HG03565 (cell line): ENCODE measurements at regions not wholly inside any gene's neighbourhood (a gene's known extent, or its start where the extent isn't known, plus 50 kb on each side); places are given as distances from the start of the nearest gene placed in this dataset.
A peak's percentile ranks its signal among the peaks of the same experiment; 100 is the strongest.

Experiments used
- ATAC-seq: cut with Tn5 transposase; IDR thresholded peaks from one replicate; pipeline ENCODE4 v1.9.1; 2021; ENCODE audit warnings: mild to moderate bottlenecking, moderate library complexity; ENCODE audit not compliant: unreplicated experiment

DNA sequence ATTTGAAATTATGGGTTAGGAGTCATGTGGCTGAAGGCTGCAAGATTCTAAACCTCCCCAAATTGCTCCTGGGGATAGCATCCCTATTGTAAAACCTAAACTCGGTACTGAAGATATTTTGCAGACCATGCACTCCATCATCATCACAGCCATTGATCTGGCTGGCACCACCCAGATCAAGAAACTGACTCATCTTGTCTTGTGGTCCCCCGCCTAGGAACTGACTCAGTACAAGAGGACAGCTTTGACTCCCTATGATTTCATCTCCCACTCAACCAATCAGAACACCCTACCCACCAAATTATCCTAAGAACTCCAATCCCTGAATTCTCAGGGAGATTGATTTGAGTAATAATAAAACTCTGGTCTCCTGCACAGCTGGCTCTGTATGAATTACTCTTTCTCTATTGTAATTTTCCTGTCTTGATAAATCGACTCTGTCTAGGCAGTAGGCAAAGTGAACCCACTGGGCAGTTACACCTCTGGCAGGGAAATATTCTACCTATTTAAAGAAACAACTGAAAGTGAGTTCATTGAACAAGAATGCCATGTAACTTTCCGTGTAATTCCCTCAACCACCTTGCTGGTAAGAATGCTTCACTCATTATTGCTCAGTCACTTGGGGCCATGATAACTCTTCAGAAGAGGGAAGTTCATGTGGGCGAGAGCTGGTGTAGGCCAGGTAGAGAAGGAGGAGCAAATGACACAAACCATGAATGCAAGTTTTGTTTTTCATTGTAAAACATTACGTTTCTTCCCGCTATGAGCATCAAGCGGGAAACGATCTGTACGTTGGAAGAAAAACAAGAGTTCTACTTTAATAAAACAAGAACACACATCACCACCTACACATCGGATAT is 602.9 kb upstream of the ARID1B start:
- ATAC-seq: no peak

DNA sequence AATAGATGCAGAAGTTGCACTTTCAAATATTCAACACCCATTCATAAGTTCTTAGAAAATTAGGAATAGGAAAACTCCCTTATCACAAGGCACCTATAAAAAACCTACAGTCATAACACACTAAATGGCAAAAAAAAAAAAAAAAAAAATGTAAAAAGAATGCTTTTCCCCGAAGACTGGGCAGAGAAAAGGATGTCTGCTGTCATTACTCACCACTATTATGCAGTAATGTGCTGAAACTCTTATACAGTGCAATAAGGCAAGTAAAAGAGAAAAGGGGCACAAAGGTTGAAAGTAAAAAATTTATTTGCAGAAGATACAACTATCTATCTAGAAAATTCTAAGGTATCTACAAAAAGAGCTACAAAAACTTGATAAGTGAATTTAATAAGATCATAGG is 607.8 kb upstream of the ARID1B start:
- ATAC-seq: no peak

DNA sequence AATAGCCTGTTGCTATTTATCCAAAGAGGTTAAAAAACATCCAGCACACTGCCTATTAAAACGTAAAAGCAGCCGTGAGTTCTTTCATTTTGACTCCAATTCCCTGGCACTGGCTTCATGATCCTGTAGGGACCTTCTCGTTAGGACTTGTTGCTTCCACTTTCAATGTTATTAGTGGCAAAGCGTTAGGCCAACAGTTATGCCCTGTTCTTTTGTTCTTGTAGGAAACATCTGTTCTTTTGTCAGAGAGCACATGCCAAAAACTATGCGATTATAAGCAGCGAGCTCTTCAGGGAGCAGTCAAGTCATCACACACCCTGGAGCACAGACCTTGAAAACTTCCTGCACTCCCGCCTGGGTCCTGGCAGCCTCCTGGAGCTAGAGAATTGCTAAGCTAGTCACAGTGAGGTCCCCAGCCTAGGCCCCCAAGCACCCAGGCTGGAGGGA is 609.5 kb upstream of the ARID1B start:
- no peak for ATAC-seq

DNA sequence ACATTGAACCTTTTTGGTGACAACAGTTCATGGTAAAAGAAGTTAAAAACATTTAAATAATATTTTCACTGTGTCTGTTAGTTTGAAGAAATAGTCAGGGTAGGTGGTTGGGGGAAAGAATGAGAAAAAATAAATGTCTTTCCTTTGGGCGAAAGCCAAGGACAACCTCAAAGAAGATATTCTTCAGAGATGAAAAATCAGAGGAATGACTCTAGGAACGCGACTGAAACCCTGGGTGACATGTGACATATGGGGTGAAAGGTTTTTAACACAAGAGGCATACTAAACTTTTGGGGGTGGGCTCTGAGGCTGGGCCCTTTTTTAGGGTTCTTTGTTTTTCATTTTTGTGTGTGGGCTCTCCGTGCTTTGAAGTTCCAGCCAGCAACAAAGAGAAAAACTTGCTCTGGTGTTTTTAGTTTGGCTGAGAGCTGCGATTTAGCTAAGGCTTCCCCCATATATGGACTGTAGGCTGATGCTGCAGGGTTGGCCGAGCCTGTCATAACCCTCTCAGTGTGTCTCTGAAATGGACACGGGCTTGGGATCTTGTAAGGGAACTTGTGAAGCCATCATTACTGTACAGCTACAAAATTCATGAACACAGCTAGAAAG is 610.1 kb upstream of the ARID1B start:
- no peak for ATAC-seq

DNA sequence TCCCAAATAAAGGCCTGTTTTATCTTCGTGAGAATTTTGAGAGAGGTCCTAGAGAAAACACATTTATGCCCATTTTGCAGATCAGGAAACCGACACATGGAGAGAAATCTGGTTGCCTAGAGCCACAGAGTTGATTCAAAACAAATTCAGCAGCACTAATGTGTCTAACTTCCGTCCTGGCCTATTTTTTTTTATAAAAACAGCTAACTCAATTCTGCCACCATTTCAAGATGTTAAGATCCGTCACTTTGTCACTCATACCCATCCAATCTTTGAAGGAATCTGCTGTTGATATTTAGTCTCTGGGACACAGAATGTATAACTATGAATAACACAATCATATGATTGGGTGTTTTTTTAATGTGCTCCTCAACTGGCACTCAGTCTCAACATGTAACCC is 611.1 kb upstream of the ARID1B start:
- no peak for ATAC-seq

DNA sequence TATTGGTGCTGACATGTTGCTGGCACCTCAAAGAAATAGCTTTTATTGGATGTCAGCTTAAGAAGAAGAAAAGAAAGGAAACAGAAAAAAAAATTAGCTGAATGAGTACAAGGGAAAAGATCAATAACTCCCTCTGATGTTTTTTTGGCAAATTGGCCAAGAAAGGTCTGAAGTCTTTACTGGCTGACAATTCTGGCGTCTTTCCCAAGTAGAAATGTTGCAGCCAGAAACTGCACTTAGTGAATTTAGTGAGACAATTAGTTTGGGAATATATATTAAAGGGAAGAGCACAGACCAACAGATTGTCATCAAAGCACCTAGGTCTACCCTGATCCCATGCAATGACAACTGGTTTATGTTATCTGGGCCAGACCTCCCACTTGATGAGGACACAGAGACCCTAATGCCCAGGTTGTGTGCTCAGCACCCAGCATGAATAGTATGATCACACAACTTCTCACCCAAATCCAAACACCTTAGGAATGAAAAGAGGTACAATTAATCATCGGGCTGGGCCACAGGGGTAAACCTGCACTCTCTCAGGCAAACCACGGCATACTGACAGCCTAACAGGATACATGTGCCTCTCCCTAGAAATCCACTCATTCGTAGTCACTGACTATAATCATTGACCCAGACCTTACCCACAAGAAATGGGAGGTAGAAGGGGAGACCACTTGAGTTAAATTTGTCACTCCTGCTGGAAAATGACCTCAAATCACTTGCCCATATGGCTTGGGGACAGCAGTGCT is 612.3 kb upstream of the ARID1B start:
- ATAC-seq: no peak

DNA sequence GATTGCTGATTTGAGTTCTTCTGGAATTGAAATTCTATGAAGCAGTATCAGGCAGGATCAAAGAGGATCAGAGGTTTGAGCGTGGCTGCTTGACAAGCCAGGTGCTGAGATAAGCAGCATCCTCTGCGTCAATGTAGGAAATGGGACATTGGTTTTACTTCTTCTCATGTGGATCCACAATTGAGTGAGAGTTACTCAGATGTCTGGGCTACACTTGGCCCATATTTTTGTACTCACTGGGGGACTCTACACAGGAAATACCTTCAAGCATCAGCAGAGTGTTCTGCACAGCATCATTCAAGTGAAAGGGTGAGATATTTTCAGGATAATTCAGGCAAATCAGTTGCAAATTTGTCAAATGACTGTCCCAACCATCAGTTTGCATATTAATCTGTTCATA is 613.9 kb upstream of the ARID1B start:
- ATAC-seq: no peak

DNA sequence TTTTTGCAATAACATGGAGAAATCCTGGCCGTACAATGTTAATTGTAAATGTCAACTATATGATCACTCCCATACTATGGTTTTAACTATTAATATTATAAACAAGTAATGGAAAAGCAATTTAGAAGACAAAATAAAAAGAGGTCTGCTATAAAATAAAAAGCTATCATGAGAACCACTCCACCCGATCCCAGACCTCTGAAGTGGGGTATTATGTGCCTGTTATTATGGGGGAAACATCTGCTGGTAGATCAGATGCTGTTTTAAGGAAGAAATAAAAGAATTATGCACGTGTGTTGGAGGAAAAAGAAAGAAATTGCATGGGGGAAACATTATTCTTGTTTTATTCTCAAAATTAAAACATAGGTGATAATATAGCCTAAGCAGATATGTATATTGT is 615.7 kb upstream of the ARID1B start:
- no peak for ATAC-seq

DNA sequence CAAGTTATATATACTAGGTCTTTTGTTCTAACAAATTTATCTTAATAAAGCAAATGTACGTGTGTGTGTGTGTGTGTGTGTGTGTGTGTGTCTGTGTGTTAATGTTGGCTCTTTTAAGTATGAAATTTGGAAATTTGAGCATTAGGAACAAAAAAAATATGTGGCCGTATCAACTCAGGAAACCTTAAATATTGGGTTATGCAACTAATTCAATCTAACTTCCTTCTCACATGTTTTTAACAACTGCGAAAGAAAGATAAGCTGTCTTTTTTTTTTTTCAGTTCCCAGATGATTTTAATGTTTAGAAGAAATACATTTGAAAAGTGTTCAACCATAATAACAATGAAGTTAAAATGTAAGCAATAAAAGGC is 616.4 kb upstream of the ARID1B start:
- ATAC-seq: no peak

DNA sequence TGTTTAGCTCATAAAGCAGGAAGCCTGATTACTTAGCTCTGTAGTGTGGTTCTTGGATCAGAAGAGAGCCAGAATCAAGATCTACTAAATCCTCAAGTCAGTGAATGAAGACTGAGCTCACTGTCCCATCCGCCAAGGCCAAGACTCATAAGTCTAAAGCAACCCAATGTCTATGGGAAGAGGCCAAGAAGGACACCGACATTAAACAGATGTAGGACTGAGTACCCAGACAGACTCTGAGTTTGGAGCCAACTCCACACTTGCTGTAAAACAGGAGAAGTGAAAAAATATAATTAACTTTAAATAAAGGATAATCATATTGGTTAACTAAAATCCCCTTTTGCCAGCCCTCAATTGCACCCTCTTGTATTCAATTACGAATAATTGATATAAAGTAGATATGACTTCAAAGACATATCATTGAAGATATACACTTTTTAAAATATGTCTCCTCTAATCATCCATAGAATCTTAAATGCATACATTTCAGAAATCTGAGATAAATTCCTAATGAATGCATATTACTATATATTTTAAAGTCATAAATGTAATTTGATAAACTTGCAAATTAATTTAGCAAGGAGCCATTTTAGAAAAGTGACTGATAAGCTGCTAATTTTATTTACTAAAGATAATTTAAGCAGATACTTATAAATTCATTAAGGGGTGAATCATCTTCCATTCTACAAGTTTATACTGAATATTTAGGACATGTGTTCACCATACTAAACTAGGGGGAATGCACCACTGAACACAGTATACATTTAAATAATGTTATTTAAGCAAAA is 617.0 kb upstream of the ARID1B start:
- no peak for ATAC-seq

DNA sequence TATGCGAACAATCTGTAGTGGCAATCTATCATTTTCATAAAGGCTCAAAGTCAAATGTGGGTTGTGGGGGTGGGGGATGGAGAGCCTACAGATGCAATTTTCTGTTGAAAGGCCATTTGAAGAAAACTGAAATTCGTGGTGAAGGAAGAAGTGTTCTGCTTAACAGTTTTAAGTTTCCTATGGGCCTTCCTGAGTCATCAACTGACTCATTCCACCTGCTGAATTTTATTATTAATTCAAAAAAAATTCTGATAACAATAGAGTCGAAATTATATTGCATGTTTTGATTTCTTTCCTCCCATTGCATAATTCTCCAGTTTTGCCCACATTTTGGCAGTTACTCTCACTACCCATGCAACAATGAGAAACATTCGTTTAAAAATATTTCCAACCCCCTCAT is 622.3 kb upstream of the ARID1B start:
- no peak for ATAC-seq

DNA sequence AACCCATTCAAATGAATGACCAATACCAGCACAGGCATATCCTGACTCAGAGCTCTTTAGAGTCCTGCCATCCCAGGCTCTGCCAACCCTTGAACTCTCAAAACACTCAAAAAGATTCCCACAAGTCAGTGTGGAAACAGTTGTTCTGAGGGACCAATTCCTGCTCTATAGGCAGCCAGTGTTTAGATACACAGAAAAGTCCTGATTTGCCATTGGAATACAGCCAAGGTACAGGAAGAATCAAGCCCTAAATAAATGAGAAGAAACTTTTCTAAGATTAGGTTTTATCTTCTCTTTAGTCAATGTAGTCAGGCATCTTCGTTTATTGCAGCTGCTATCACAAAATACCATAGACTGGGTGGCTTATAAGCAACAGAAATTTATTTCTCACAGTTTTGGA is 626.8 kb upstream of the ARID1B start:
- ATAC-seq: no peak

DNA sequence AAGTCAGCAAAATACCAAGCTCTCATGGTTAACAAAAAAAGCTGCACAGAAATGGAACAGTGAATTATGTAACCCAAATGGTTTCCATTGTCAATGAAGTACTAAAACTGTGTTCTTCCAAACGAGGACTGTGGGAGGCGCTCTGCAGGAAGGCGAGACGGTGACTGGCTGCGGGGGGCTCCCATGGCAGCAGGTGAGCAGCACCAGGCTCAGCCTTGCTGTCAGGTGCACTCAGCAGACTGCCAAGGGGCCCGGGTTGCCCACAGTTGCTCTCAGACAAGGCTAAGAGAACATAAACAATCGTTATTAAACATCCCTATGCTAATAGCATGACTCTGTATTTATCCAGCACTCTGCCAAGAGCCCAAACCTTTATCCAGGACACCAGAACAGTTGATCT is 630.3 kb upstream of the ARID1B start:
- ATAC-seq: no peak

DNA sequence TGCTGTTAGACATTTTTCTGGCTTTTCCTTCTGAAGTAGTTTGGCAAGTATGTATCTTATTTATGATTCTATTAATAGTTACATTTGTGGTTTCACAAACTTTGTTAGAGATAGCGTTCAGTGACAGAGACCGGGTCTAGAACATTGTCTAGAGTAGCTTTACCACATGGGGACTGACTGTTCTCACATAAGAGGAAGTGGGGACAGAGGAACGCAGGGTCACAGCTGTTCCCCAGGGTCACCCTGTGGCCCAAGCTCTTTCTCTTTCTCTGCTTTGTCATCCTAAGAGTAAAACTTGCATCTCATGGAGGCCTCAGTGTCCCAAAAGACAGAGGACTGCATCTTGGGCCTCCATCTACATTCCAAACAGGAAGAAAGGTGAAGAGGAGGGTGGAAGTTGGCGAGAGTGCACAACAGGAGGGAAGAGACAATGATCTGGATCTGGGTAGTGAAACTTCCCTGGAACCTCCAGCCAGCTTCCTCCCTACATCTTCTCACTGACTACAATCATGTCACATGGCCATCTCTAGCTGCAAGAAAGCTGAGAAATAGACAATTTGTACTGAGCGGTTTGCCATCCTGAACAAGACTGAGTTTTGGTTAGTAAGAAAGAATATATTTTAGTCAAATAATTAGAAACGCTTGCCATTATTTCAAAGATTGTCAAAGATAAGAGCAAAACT is 645.8 kb upstream of the ARID1B start:
- peak; percentile 98 for ATAC-seq

DNA sequence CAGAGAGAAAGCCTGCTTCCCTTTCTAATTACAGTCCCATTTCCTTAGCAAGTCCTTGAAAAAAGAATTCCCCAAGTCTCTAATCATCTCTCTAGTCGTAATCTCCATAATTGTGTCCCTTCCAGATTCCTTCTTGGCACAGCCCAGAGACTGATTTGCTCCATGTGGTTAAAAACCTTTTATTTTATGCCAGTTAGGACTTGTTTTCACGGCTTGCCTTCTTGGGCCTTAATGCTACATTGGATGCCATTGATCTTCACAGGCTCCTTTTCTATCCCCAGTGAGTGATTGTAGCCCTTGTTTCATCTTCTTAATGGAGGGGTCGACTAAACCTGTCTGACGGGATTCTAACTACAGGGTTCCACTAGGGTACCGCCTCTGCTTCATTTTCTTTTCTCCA is 650.6 kb upstream of the ARID1B start:
- no peak for ATAC-seq

DNA sequence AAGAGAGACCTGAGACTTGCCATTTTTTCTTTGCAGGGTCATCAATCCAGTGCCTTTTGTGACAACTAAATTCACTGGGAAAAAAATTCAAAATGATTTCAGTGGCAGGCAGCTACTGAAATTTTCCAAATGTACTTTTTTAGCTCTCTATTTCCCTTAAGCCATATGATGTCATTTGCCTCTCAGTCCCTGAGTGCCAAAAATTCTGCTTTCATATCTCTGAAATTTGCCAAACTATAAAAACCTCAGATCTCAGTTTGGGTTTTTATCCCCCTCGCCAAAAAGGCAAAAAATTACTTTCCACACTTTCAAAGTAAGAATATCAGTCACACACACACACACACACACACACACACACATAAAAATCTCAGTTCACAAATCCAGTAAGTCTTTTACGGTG is 651.3 kb upstream of the ARID1B start:
- ATAC-seq: no peak

DNA sequence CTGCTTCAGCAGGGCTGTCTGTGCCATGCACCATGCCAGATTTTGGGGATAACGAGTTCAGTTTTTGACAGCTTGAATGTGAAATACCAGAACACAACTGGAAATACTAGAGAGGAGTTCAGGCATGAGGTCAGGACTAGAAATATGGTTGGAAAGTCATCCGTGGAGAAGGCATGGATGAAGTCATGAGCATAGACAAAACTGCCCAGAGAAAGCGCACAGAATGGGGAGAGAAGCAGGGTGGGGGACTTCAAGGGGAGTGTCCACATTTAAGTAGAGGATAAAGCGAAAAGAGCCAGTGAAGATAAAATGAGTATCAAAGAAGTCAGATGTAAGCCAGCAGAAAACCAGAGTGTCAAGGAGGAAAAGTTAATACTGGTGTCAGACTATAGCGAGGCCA is 653.4 kb upstream of the ARID1B start:
- ATAC-seq: no peak

DNA sequence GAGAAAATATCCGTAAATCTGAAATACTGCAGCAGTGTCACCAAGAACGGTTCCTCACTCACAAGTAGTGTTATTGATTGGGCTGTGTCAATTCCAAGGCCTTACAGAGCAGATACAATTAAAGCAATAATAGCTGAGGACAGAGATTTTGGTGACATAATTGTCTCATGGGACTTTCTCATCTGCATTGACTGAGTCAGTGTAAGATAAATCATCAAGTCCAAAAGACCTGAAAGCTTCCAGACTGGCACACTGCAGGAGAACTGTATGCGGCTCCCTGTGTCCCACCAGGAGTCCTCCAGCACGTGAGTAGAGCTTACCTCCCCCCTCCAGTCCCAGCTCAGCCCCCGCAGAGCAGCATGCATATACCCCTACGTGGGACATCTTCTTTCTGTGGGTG is 655.2 kb upstream of the ARID1B start:
- no peak for ATAC-seq

DNA sequence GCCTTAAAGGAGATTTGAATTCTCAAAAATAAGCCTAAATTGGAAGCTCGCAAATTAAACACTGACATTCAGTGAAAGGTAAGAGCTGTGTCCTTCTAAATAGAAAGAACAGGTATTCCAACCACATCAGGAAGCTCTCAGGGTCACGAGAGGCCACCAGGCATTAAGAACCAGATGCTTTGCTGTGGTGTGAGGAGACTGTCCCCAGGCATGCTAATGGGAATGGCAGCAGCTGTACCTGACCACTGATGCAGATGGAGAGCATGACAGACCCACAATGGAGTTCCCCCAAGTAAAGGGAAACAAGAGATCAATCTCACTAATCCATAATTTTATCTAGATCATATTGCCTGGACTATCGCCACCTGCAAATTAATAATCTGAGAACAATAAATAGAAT is 658.9 kb upstream of the NOX3 start:
- no peak for ATAC-seq

DNA sequence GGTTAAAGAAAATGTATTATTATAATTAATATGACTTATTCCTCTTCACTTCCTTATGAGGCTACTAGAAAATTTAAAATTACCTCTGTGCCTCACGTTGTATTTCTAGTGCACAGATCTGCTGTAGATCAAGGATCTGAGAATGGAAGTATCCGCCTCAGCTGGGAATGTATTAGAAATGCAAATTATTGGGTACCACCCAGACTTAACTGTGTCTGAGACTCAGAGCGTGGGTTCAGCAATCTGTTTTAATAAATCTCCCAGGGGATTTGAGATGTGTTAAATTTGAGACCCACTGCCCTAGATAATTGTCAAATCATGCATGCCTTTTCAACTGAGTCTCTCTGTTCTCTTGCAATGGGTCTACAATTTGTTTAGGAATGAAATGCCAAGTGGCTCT is 658.0 kb upstream of the NOX3 start:
- ATAC-seq: no peak

DNA sequence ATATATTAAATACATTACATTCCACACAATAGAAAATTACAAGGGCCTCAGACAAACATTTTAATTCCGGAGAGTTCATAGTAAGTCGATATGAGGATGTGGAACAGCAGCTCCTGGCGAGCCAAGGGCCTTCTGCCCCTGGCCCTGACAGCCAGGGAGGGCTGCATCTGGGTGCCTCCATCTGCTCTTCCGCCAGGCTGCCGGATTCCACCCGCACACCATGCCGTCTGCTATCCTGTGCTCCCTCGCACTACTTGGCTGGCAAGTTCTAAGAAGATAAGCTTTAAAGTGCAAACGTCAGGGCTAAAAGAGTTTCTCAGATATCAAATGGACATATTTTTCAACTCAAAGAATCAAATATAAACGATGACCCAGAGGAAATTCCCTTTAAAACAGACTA is 656.3 kb upstream of the NOX3 start:
- ATAC-seq: no peak
